ENCODE measurements at regions not wholly inside any gene's neighbourhood (a gene's known extent, or its start where the extent isn't known, plus 50 kb on each side); places are given as distances from the start of the nearest gene placed in this dataset.

DNA sequence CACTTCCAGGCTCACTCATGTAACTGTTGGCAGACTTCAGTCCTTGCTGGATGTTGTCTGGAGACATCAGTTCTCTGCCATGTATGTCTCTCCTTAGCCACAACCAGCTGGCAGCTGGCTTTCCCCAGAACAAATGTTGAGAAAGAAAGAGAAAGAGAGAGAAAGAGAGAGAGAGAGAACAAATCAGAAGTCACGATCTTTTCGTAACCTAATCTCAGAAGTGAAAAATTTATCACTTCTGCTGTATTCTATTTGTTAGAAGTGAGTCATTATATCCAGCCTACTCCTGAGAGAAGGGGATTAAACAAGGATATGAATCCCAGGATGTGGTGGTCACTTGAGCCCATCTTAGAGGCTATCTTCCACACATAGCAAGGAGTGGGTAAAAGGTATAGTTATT, 101.2 kb downstream of the BTG1 start:
- TF ChIP-seq, protein P1, sequence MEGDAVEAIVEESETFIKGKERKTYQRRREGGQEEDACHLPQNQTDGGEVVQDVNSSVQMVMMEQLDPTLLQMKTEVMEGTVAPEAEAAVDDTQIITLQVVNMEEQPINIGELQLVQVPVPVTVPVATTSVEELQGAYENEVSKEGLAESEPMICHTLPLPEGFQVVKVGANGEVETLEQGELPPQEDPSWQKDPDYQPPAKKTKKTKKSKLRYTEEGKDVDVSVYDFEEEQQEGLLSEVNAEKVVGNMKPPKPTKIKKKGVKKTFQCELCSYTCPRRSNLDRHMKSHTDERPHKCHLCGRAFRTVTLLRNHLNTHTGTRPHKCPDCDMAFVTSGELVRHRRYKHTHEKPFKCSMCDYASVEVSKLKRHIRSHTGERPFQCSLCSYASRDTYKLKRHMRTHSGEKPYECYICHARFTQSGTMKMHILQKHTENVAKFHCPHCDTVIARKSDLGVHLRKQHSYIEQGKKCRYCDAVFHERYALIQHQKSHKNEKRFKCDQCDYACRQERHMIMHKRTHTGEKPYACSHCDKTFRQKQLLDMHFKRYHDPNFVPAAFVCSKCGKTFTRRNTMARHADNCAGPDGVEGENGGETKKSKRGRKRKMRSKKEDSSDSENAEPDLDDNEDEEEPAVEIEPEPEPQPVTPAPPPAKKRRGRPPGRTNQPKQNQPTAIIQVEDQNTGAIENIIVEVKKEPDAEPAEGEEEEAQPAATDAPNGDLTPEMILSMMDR (IDR thresholded peaks at IDR 0.05): no peak
- TF ChIP-seq POLR2AphosphoS5 (IDR thresholded peaks at IDR 0.05; ENCODE audit: low read depth, low read length): no peak
